KMS-11 (cell line): ENCODE measurements at regions not wholly inside any gene's neighbourhood (a gene's known extent, or its start where the extent isn't known, plus 50 kb on each side); places are given as distances from the start of the nearest gene placed in this dataset.
A peak's percentile ranks its signal among the peaks of the same experiment; 100 is the strongest.

Experiments used
- H2AFZ ChIP-seq: fragments of 200-600 bp; sonication (generic); 2 replicates; pipeline ENCODE4 v1.6.1; 2016; ENCODE audit warnings: antibody characterized with exemption, mixed run types, low read depth
- H3K27ac ChIP-seq: fragments of 200-600 bp; sonication (generic); 2 replicates; pipeline ENCODE4 v1.6.1; 2016; ENCODE audit warnings: mild to moderate bottlenecking, mixed run types
- H3K27me3 ChIP-seq: fragments of 200-600 bp; sonication (generic); 2 replicates; pipeline ENCODE4 v1.6.1; 2017; ENCODE audit warnings: mild to moderate bottlenecking, low read depth, mixed run types, moderate library complexity; ENCODE audit not compliant: insufficient read depth
- H3K36me3 ChIP-seq: fragments of 200-600 bp; sonication (generic); 2 replicates; pipeline ENCODE4 v1.6.1; 2017; ENCODE audit warnings: mild to moderate bottlenecking, mixed run types; ENCODE audit not compliant: insufficient read depth
- H3K4me1 ChIP-seq: fragments of 200-600 bp; sonication (generic); 2 replicates; pipeline ENCODE4 v1.6.1; 2016; ENCODE audit warnings: mild to moderate bottlenecking, low read depth, mixed run types; ENCODE audit not compliant: poor library complexity, severe bottlenecking
- H3K4me2 ChIP-seq: fragments of 200-600 bp; sonication (generic); 2 replicates; pipeline ENCODE4 v1.7.0; 2016; ENCODE audit warnings: mild to moderate bottlenecking, mixed run types
- H3K4me3 ChIP-seq: fragments of 200-600 bp; sonication (generic); IDR thresholded peaks from 2 replicates; pipeline ENCODE4 v1.6.1; 2017; ENCODE audit warnings: low read depth, low read length, mixed read lengths; ENCODE audit not compliant: insufficient read depth
- H3K79me2 ChIP-seq: fragments of 200-600 bp; sonication (generic); 2 replicates; pipeline ENCODE4 v1.6.1; 2016; ENCODE audit warnings: low read depth, mixed run types; ENCODE audit not compliant: insufficient read depth
- H3K9ac ChIP-seq: fragments of 200-600 bp; sonication (generic); 2 replicates; pipeline ENCODE4 v1.6.1; 2016; ENCODE audit warnings: mild to moderate bottlenecking, mixed run types
- H4K20me1 ChIP-seq: fragments of 200-600 bp; sonication (generic); 2 replicates; pipeline ENCODE4 v1.6.1; 2016; ENCODE audit warnings: mild to moderate bottlenecking, mixed run types; ENCODE audit not compliant: insufficient read depth
- TF ChIP-seq, protein P1 (sequence below): fragments of 200-600 bp; sonication (generic); conservative IDR thresholded peaks from 2 replicates; pipeline ENCODE4 v1.6.1; 2017; ENCODE audit warnings: low read depth, mild to moderate bottlenecking, antibody characterized with exemption, low read length, moderate library complexity, mixed read lengths

- H3K36me3 ChIP-seq, result no peaks in the 10 kb centered on the region
- H3K9ac ChIP-seq, result no peak overlapping the region
- no peak overlapping the region for H2AFZ ChIP-seq
- no peak overlapping the region for H3K27ac ChIP-seq
- TF ChIP-seq, protein P1, sequence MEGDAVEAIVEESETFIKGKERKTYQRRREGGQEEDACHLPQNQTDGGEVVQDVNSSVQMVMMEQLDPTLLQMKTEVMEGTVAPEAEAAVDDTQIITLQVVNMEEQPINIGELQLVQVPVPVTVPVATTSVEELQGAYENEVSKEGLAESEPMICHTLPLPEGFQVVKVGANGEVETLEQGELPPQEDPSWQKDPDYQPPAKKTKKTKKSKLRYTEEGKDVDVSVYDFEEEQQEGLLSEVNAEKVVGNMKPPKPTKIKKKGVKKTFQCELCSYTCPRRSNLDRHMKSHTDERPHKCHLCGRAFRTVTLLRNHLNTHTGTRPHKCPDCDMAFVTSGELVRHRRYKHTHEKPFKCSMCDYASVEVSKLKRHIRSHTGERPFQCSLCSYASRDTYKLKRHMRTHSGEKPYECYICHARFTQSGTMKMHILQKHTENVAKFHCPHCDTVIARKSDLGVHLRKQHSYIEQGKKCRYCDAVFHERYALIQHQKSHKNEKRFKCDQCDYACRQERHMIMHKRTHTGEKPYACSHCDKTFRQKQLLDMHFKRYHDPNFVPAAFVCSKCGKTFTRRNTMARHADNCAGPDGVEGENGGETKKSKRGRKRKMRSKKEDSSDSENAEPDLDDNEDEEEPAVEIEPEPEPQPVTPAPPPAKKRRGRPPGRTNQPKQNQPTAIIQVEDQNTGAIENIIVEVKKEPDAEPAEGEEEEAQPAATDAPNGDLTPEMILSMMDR, result no peak
- H4K20me1 ChIP-seq, result no peaks in the 10 kb centered on the region
- no peak overlapping the region for H3K4me2 ChIP-seq
- no peaks in the 10 kb centered on the region for H3K4me1 ChIP-seq
- no peaks in the 10 kb centered on the region for H3K79me2 ChIP-seq
- H3K4me3 ChIP-seq, result no peak overlapping the region
- H3K27me3 ChIP-seq, result no peaks in the 10 kb centered on the region
These were observed 180.5 kb upstream of the ARX start for GRCh38 chrX:25196221-25196620.

DNA sequence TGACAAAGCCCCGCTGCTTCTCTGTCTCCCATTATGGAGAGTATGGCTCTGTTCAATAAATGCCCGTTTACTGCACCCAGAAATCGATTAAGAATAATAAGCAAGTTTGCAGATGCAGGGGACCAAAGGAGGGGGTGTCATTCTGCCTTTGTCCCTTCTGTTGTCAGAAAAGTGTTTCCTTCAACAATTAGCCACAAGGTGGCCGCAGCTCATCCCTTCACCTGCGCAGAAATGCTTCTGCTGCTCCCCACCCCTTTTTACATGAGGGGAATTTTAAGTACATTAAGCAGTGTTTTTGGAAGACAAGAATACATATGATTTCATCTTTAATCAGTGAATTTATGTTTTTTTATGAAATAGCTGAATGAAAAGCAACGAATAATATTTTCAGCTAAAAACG is 175.6 kb upstream of the ARX start:
- Histone ChIP-seq H3K4me1 (no peaks in the 10 kb centered on the region), H3K36me3 (no peaks in the 10 kb centered on the region), H3K4me2 (no peak overlapping the region), H4K20me1 (no peaks in the 10 kb centered on the region), H3K27me3 (no peaks in the 10 kb centered on the region), H3K79me2 (no peaks in the 10 kb centered on the region), H3K4me3 (no peak overlapping the region), H3K9ac (no peak overlapping the region), H3K27ac (no peak overlapping the region), H2AFZ (no peak overlapping the region)
- TF ChIP-seq, protein P1, result peak; percentile 16; the same call in 1 of the 2 replicates

- Histone ChIP-seq H4K20me1 (no peaks in the 10 kb centered on the region), H3K27ac (no peak overlapping the region), H3K4me1 (no peaks in the 10 kb centered on the region), H3K4me2 (no peak overlapping the region), H2AFZ (no peak overlapping the region), H3K79me2 (no peaks in the 10 kb centered on the region), H3K9ac (no peak overlapping the region), H3K36me3 (no peaks in the 10 kb centered on the region), H3K27me3 (no peaks in the 10 kb centered on the region), H3K4me3 (no peak overlapping the region)
- TF ChIP-seq, protein P1, result no peak
These were observed 166.0 kb upstream of the ARX start for GRCh38 chrX:25181775-25182174.

DNA sequence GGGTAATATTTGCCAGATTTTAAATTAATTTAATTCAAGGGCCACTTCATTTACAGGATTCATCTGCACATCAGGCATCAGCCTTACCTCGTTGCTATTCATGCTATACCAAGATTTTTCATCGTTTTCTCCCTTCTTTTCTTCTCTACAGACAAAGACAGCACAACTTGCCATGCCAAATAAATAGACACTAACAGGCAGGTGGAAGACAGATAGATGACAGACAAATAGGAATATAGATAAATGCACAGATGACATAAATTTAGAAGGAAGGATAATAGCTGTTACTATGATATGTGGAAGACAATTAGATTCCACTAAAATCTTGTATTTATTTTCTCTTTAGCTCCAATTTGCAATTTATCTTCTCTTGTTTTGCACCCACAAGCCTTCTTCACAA is 164.5 kb upstream of the ARX start:
- H3K27ac ChIP-seq, result no peak overlapping the region
- H3K4me2 ChIP-seq, result no peak overlapping the region
- TF ChIP-seq, protein P1, result no peak
- no peaks in the 10 kb centered on the region for H3K4me1 ChIP-seq
- no peak overlapping the region for H2AFZ ChIP-seq
- H3K36me3 ChIP-seq, result no peaks in the 10 kb centered on the region
- H3K9ac ChIP-seq, result no peak overlapping the region
- H3K79me2 ChIP-seq, result no peaks in the 10 kb centered on the region
- no peak overlapping the region for H3K4me3 ChIP-seq
- H3K27me3 ChIP-seq, result no peaks in the 10 kb centered on the region
- no peaks in the 10 kb centered on the region for H4K20me1 ChIP-seq
